ENCODE measurements at regions not wholly inside any gene's neighbourhood (a gene's known extent, or its start where the extent isn't known, plus 50 kb on each side); places are given as distances from the start of the nearest gene placed in this dataset.
"Not testable (repeated sequence)": the region's sequence is repeated elsewhere in the genome, so short reads cannot be mapped to it uniquely, and the experiment has no call there.

DNA sequence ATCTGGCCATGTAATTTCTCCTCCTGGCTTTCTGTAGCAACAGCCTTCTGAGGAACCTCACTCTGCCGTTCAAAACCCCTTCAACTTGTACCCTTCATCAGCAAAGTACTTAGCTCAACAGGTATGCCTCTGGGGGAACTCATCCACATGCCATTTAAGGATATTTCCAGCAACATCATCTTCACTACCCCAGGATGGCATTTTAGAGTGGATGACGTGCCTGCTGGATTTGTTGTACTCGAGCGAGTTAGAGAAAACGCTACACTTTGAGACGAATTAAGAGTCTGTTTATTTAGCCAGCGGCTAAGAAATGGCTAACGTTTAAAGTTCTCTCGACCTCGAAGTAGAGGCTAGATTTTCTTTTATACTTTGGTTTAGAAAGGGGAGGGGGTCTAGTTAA is 122.1 kb downstream of the UNC93B1 start:
- TF ChIP-seq, protein P1, sequence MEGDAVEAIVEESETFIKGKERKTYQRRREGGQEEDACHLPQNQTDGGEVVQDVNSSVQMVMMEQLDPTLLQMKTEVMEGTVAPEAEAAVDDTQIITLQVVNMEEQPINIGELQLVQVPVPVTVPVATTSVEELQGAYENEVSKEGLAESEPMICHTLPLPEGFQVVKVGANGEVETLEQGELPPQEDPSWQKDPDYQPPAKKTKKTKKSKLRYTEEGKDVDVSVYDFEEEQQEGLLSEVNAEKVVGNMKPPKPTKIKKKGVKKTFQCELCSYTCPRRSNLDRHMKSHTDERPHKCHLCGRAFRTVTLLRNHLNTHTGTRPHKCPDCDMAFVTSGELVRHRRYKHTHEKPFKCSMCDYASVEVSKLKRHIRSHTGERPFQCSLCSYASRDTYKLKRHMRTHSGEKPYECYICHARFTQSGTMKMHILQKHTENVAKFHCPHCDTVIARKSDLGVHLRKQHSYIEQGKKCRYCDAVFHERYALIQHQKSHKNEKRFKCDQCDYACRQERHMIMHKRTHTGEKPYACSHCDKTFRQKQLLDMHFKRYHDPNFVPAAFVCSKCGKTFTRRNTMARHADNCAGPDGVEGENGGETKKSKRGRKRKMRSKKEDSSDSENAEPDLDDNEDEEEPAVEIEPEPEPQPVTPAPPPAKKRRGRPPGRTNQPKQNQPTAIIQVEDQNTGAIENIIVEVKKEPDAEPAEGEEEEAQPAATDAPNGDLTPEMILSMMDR (conservative IDR thresholded peaks at IDR 0.05) = not testable (repeated sequence)
- TF ChIP-seq ZFX (IDR thresholded peaks at IDR 0.05) = not testable (repeated sequence)

Measured in C4-2B (cell line).